ENCODE measurements at regions not wholly inside any gene's neighbourhood (a gene's known extent, or its start where the extent isn't known, plus 50 kb on each side); places are given as distances from the start of the nearest gene placed in this dataset.

DNA sequence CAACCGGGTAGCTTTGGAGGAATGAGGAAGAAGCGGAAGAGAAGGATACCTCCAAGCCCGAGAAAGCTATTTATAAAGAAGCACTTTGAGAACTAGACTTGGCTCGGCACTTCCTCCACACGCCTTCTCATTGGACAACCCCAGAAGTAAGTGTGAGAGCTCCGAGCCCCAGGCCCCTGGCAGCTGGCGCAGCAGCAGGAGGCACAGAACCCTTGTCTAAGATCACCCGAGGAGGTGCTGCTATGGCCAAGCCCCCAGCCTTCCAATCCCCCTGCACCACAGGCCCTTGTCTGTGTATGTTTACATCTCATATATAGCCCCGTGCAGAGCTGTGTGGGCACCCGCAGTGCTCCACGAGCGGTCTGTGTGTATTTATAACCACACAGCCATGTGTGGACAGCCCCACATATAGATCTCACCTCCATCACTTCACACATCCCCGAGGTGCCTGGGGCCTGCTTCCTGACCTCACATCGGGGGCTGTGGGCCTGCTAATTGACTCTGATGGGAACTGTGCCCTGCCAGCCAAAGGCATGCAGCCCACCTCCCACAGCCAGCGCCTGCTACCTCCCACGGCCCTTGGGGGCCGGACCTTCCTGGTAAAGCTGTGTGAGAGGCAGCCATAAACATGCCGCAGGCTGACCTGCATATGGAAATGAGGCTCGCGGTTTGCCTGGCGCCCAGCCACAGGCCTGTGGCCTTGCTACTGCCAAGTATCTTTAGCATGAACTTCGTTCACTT is 96.1 kb downstream of the C17orf67 start:
- H3K9me3 ChIP-seq (ENCODE audit: control insufficient read depth, low read length): no peaks in the 10 kb centered on the region
- WGBS, 2 experiments (ENCODE audit: insufficient coverage in 2 of 2): 76 to 88% methylated on average over 17 to 19 of the region's 22 CpGs

DNA sequence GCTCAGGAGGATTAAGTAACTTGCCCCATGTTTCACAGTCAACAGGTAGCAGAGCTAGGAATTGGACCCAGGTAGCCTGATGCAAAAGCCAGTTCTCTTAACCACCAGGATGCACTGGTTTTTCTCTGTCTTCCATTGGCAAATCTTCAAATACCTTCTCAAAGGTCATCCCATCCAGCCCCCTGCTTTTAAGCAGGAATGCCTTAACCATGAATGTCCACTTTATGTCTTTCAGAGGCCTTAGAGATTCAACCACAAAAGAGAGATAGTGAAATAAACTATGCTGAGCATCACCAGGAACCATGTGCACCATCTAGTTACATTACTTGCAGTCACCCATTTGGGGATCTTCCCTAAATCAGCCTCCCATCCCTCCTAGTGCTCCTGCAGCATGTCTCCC is 94.3 kb downstream of the C17orf67 start:
- no peak overlapping the region for H3K27ac ChIP-seq (ENCODE audit: low read depth, low read length, severe bottlenecking)
- H3K4me1 ChIP-seq (ENCODE audit: control insufficient read depth, insufficient read depth, low read length, poor library complexity, severe bottlenecking): peaks cover 3% of the 10 kb centered on the region
- no peaks in the 10 kb centered on the region for H3K9me3 ChIP-seq (ENCODE audit: control insufficient read depth, low read length)
- H3K36me3 ChIP-seq (ENCODE audit: control insufficient read depth, insufficient read depth, low read length): no peaks in the 10 kb centered on the region
- H3K4me3 ChIP-seq (ENCODE audit: extremely low read depth, insufficient read depth, low read length, poor library complexity, severe bottlenecking): no peak overlapping the region

More for the DNA sequence above, 96.1 kb downstream of the C17orf67 start:
- no peak overlapping the region for H3K27ac ChIP-seq (ENCODE audit: low read depth, low read length, severe bottlenecking)
- H3K4me1 ChIP-seq (ENCODE audit: control insufficient read depth, insufficient read depth, low read length, poor library complexity, severe bottlenecking): peaks cover 3% of the 10 kb centered on the region
- no peaks in the 10 kb centered on the region for H3K36me3 ChIP-seq (ENCODE audit: control insufficient read depth, insufficient read depth, low read length)
- no peak overlapping the region for H3K4me3 ChIP-seq (ENCODE audit: extremely low read depth, insufficient read depth, low read length, poor library complexity, severe bottlenecking)

DNA sequence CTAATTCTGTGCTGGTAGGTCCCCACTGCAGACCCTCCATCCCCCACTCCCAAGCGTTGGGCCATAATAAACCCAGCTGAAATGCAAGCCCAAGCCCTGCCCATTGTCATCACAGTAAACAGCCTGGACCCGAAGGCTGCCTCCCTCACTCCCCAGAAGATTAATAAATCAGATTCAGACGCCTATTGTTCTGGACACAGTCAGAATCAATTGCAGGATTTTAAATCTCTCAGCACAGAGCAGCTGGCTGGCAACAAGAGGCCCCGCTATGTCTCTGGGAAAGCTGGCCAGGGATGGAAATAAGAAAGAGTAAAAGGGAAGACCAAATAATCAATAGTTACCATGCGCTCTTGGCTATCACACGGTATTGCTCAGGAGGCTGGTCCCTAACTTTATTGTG is 93.9 kb downstream of the C17orf67 start:
- WGBS, 2 experiments (ENCODE audit: insufficient coverage in 2 of 2): 87 to 100% methylated on average over 6 of the region's 6 CpGs
- no peaks in the 10 kb centered on the region for H3K9me3 ChIP-seq (ENCODE audit: control insufficient read depth, low read length)
- H3K36me3 ChIP-seq (ENCODE audit: control insufficient read depth, insufficient read depth, low read length): no peaks in the 10 kb centered on the region
- H3K4me1 ChIP-seq (ENCODE audit: control insufficient read depth, insufficient read depth, low read length, poor library complexity, severe bottlenecking): peaks cover 3% of the 10 kb centered on the region
- no peak overlapping the region for H3K4me3 ChIP-seq (ENCODE audit: extremely low read depth, insufficient read depth, low read length, poor library complexity, severe bottlenecking)
- H3K27ac ChIP-seq (ENCODE audit: low read depth, low read length, severe bottlenecking): no peak overlapping the region

DNA sequence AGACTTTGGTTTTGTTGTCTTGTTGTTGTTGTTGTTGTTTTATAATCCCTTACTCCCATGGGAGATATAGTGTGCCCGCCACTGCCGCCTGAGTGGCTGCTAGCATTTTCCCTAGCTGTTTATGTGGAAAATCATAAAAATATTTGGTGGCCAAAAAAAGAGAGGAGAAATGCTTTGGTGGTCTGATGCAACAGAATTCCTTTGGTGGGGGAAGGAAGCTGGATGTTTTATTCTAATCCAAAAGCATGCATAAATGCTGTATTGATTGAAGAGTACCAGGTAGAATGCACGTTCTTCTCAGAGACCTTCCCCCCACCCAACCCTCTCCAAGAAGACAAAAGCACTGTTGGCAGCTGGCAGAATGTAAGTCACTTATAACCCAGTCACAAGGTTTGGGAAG is 93.2 kb downstream of the C17orf67 start:
- no peaks in the 10 kb centered on the region for H3K9me3 ChIP-seq (ENCODE audit: control insufficient read depth, low read length)
- H3K36me3 ChIP-seq (ENCODE audit: control insufficient read depth, insufficient read depth, low read length): no peaks in the 10 kb centered on the region
- no peak overlapping the region for H3K27ac ChIP-seq (ENCODE audit: low read depth, low read length, severe bottlenecking)
- no CpG with 5 or more reads among the region's 3 CpGs for WGBS, 2 experiments (ENCODE audit: insufficient coverage in 2 of 2)
- peaks cover 3% of the 10 kb centered on the region for H3K4me1 ChIP-seq (ENCODE audit: control insufficient read depth, insufficient read depth, low read length, poor library complexity, severe bottlenecking)
- H3K4me3 ChIP-seq (ENCODE audit: extremely low read depth, insufficient read depth, low read length, poor library complexity, severe bottlenecking): no peak overlapping the region

Measured in mesodermal cell (in vitro differentiated cells).